Natural killer cell (primary cell): ENCODE measurements at regions not wholly inside any gene's neighbourhood (a gene's known extent, or its start where the extent isn't known, plus 50 kb on each side); places are given as distances from the start of the nearest gene placed in this dataset.

Experiments used
- ATAC-seq, 3 donors: fragments of 150-1000 bp in 2 of 3; fragments of 200-7000 bp in 1 of 3; cut with Tn5 transposase; 1 replicate in 1 of 3; 2 replicates in 2 of 3; pipeline ENCODE4 v1.10.0; 2021; ENCODE audit warnings: mild to moderate bottlenecking in 2 of 3, moderate library complexity in 2 of 3
- DNase-seq, 2 donors: peaks; one replicate each; pipeline versions ENCODE4 v3.0.0 to v3.0.0-alpha.2; 2013 to 2021; ENCODE audit warnings: mixed read lengths in 1 of 2
- H3K27ac ChIP-seq: one replicate; pipeline ENCODE4 v1.5.1; 2013; ENCODE audit warnings: mild to moderate bottlenecking, low read length
- H3K27me3 ChIP-seq: one replicate; pipeline ENCODE4 v1.6.1; 2013; ENCODE audit warnings: low read length; ENCODE audit not compliant: control insufficient read depth, insufficient read depth
- H3K36me3 ChIP-seq: one replicate; pipeline ENCODE4 v1.6.1; 2013; ENCODE audit warnings: low read length; ENCODE audit not compliant: control insufficient read depth, insufficient read depth
- H3K4me1 ChIP-seq: one replicate; pipeline ENCODE4 v1.6.1; 2013; ENCODE audit warnings: low read length; ENCODE audit not compliant: control insufficient read depth, insufficient read depth
- H3K4me3 ChIP-seq: one replicate; pipeline ENCODE4 v1.5.1; 2013; ENCODE audit warnings: low read length
- H3K9me3 ChIP-seq: one replicate; pipeline ENCODE4 v1.6.1; 2013; ENCODE audit warnings: low read length; ENCODE audit not compliant: control insufficient read depth, insufficient read depth
- H3K27ac Mint-ChIP-seq, 2 donors: one replicate each; pipeline ENCODE4 v1.8.0; 2022; ENCODE audit warnings: mild to moderate bottlenecking in 2 of 2, mixed read lengths in 2 of 2, moderate library complexity in 1 of 2
- H3K27me3 Mint-ChIP-seq, 2 donors: one replicate each; pipeline ENCODE4 v1.8.0; 2022; ENCODE audit warnings: low read depth in 2 of 2, mixed read lengths in 2 of 2
- H3K36me3 Mint-ChIP-seq: one replicate; pipeline ENCODE4 v1.8.0; 2022; ENCODE audit warnings: mixed read lengths
- H3K4me1 Mint-ChIP-seq, 2 donors: one replicate each; pipeline ENCODE4 v1.8.0; 2022; ENCODE audit warnings: mixed read lengths in 2 of 2
- H3K4me3 Mint-ChIP-seq: one replicate; pipeline ENCODE4 v1.8.0; 2022; ENCODE audit warnings: mild to moderate bottlenecking, moderate library complexity, mixed read lengths
- H3K9me3 Mint-ChIP-seq, 2 donors: one replicate each; pipeline ENCODE4 v1.8.0; 2022; ENCODE audit warnings: mixed read lengths in 2 of 2
- CTCF ChIP-seq: fragments of 200-600 bp; IDR thresholded peaks from one replicate; pipeline ENCODE4 v1.8.0; 2022; ENCODE audit warnings: antibody characterized with exemption
- WGBS: methylation state at CpG from one replicate; pipeline ENCODE4 v1.1.7; 2013; ENCODE audit warnings: missing lambda C conversion rate; ENCODE audit not compliant: insufficient coverage; 5-methylcytosine and 5-hydroxymethylcytosine counted together
- intact Hi-C: fragments of 100-400 bp; cut with micrococcal nuclease; formaldehyde crosslinking; loops from one replicate; pipeline ENCODE4 v1.14.2; 2022

DNA sequence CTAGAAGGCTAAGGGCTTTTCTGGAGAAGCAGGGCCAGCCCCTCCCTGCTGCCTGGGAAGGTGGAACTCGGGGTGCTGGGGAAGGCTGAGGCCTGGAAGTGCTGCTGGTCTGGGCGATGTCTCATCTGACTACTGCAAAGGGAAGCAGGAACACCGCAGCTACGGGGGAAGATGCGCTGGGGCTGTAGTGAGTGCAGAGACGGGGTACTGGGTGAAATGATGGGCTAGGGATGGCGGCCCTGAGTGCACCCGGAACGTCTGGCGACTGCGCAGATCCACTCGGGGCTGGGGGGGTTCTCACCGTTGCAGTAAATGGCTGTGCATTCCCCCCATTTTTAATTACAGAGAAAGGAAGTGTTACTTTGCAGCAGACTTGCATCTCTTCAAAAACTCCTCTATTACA lies 195.4 kb upstream of the ADARB2 start:
- H3K27me3 Mint-ChIP-seq: peaks cover 0 to 14% of the 10 kb centered on the region in 2 donors
- H3K4me3 Mint-ChIP-seq: peak overlapping the region; percentile 58
- no peak overlapping the region for H3K4me3 ChIP-seq
- ATAC-seq (no peak), DNase-seq (peak in 1 of 2 donors; percentile 53)
- peaks cover 5% of the 10 kb centered on the region for H3K9me3 ChIP-seq
- no peak for TF ChIP-seq CTCF
- H3K36me3 ChIP-seq: no peaks in the 10 kb centered on the region
- peaks cover 9% of the 10 kb centered on the region for H3K4me1 ChIP-seq
- H3K9me3 Mint-ChIP-seq: no peaks in the 10 kb centered on the region
- H3K4me1 Mint-ChIP-seq: peaks cover 8 to 10% of the 10 kb centered on the region in 2 donors
- intact Hi-C loops: no loop called here
- no peaks in the 10 kb centered on the region for H3K36me3 Mint-ChIP-seq
- no peak overlapping the region for H3K27ac ChIP-seq
- H3K27ac Mint-ChIP-seq: peak overlapping the region in 1 of 2 donors; percentile 61
- 52% methylated on average over 13 of the region's 13 CpGs for WGBS
- no peaks in the 10 kb centered on the region for H3K27me3 ChIP-seq

DNA sequence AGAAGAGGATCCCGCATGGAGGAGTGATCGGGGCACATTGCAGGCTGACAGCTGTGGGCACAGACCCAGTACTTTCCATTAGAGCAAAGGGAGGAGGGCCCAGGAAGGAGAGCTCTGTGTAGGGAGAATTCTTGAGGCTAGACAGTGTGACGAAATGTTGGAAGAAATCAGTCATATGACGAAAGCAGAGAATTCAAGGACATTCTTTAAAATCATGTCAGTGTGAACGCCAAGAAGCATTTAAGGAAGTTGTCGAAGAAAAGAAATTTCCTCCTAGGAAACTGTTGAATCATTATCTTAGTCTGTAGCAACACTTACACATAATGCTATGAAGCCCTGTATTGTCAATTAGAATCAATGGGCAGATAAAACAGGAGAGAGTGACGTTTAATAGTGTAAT lies 191.3 kb upstream of the ADARB2 start:
- Mint-ChIP-seq H3K27ac (no peak overlapping the region), H3K9me3 (no peaks in the 10 kb centered on the region), H3K4me3 (no peak overlapping the region), H3K36me3 (no peaks in the 10 kb centered on the region), H3K4me1 (peaks cover 8 to 10% of the 10 kb centered on the region in 2 donors), H3K27me3 (peaks cover 10 to 14% of the 10 kb centered on the region in 2 donors)
- intact Hi-C loops: no loop called here
- H3K9me3 ChIP-seq: no peaks in the 10 kb centered on the region
- no peak overlapping the region for H3K4me3 ChIP-seq
- H3K27me3 ChIP-seq: no peaks in the 10 kb centered on the region
- no peaks in the 10 kb centered on the region for H3K36me3 ChIP-seq
- WGBS: 52% methylated on average over 6 of the region's 7 CpGs
- ATAC-seq (no peak), DNase-seq (no peak)
- peaks cover 13% of the 10 kb centered on the region for H3K4me1 ChIP-seq
- no peak overlapping the region for H3K27ac ChIP-seq
- TF ChIP-seq CTCF: no peak

DNA sequence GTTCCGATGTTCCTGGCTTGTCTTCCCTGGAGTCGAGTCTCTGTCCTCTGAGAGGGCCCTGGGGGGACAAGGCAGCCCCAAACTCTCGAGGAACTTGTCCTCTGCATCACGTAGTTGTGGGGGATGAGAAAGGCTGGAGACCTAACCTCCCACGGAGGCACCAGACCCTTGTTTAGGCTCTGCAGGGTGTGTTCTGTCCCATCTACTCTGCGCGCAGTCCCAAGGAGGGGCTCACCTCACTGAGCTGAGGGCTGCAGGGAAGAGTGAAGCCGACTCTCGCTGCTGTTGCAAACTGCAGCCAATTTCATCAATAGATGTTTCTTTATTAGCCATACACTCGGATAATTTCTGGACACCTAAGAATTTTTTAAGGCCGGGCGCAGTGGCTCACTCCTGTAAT lies 186.7 kb upstream of the ADARB2 start:
- DNase-seq (no peak), ATAC-seq (no peak)
- Histone ChIP-seq H3K27me3 (no peaks in the 10 kb centered on the region), H3K9me3 (no peaks in the 10 kb centered on the region), H3K4me3 (no peak overlapping the region), H3K4me1 (peaks cover 5% of the 10 kb centered on the region), H3K27ac (no peak overlapping the region), H3K36me3 (no peaks in the 10 kb centered on the region)
- Mint-ChIP-seq H3K36me3 (no peaks in the 10 kb centered on the region), H3K27me3 (peaks cover 10 to 11% of the 10 kb centered on the region in 2 donors), H3K27ac (no peak overlapping the region), H3K4me1 (no peaks in the 10 kb centered on the region), H3K4me3 (no peak overlapping the region), H3K9me3 (no peaks in the 10 kb centered on the region)
- no peak for TF ChIP-seq CTCF
- WGBS: 90% methylated on average over 12 of the region's 12 CpGs
- intact Hi-C loops: no loop called here

DNA sequence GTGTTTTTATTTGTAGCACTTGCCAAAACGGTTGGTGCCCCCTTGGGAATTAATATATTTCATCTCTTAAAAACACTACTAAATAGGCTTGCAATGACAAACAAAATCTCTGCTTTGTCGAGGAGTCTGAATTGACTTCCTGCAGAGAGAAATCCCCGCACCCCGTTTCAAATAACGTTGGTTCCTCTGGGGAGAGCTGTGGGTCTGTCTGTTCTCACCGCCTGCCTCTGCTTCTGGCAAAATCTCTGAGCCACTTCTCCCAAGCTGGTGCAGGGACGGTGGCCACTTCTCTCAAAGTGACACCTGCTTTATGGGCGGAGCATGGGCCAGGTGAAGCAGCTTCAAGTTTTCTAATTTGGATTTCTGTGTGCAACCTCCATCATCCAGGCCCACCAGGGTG lies 186.3 kb upstream of the ADARB2 start:
- Histone ChIP-seq H3K27me3 (no peaks in the 10 kb centered on the region), H3K27ac (no peak overlapping the region), H3K9me3 (no peaks in the 10 kb centered on the region), H3K4me3 (no peak overlapping the region), H3K4me1 (peaks cover 5% of the 10 kb centered on the region), H3K36me3 (no peaks in the 10 kb centered on the region)
- TF ChIP-seq CTCF: no peak
- no peaks in the 10 kb centered on the region for H3K4me1 Mint-ChIP-seq
- peaks cover 6 to 10% of the 10 kb centered on the region in 2 donors for H3K27me3 Mint-ChIP-seq
- peak in 1 of 2 donors; percentile 60 for DNase-seq
- WGBS: 61% methylated on average over 8 of the region's 8 CpGs
- ATAC-seq: no peak
- H3K36me3 Mint-ChIP-seq: no peaks in the 10 kb centered on the region
- intact Hi-C loops: no loop called here
- no peaks in the 10 kb centered on the region for H3K9me3 Mint-ChIP-seq
- H3K27ac Mint-ChIP-seq: no peak overlapping the region
- no peak overlapping the region for H3K4me3 Mint-ChIP-seq
